Astrocyte of the cerebellum (primary cell): ENCODE measurements at regions not wholly inside any gene's neighbourhood (a gene's known extent, or its start where the extent isn't known, plus 50 kb on each side); places are given as distances from the start of the nearest gene placed in this dataset.

ENCODE experiments used
- DNase-seq: peaks from one replicate; pipeline ENCODE4 v3.0.0-alpha.2; 2011; ENCODE audit warnings: low read depth
- H3K4me3 ChIP-seq: 2 replicates; pipeline ENCODE4 v1.5.1; 2011; ENCODE audit warnings: mild to moderate bottlenecking, low read depth, low read length, moderate library complexity
- in situ Hi-C: cut with HindIII; loops from 2 replicates; pipeline ENCODE4 v1.10.0; 2017; ENCODE audit warnings: low sequenced_read_pairs
- TF ChIP-seq, protein P1 (sequence below): IDR thresholded peaks from 2 replicates; pipeline ENCODE4 v1.5.1; 2012; ENCODE audit warnings: low read length, low read depth, moderate library complexity, mild to moderate bottlenecking; ENCODE audit errors: missing control alignments

DNA sequence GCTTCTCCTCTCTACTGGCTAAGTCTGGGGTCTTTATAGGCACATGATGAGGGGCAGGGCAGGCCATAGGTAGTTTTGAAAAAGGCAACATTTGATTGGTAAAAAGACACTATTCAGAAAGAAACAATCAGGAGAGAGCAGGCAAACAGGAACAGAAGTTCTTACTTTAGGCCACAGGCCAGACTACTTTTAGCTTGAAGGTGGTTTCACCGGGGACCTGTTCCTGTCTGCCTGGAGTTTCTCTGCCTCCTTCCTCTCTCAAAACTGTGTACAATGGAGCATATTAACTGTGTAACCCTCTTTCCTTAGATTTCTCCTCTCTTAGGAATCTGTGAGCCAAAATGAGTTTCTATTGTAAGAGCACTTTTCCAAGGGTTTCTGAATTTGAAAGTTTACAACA, 167.9 kb upstream of the AVPR1A start:
- no peak overlapping the region for H3K4me3 ChIP-seq
- no peak for DNase-seq
- TF ChIP-seq, protein P1, sequence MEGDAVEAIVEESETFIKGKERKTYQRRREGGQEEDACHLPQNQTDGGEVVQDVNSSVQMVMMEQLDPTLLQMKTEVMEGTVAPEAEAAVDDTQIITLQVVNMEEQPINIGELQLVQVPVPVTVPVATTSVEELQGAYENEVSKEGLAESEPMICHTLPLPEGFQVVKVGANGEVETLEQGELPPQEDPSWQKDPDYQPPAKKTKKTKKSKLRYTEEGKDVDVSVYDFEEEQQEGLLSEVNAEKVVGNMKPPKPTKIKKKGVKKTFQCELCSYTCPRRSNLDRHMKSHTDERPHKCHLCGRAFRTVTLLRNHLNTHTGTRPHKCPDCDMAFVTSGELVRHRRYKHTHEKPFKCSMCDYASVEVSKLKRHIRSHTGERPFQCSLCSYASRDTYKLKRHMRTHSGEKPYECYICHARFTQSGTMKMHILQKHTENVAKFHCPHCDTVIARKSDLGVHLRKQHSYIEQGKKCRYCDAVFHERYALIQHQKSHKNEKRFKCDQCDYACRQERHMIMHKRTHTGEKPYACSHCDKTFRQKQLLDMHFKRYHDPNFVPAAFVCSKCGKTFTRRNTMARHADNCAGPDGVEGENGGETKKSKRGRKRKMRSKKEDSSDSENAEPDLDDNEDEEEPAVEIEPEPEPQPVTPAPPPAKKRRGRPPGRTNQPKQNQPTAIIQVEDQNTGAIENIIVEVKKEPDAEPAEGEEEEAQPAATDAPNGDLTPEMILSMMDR: no peak
- in situ Hi-C loops: no loop called here

DNA sequence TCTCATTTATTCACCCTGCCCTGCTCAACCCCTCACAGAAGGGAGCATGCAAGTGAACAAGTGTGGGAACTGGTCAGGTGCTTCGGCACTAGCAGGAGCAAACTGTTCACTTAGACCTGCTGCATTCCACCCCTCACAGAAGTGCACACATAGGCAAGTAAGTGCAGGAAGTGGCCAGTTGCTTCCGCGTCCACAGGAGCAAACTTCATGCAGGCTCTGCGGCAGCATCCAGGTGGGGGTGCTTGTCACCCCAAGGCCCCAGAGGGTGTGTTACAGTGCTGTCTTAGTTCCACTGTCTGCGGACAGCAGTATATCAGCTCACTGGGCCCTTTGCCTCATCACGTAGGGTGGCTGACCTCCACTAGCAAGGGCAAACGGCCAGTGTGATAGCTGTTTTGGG, 167.3 kb upstream of the AVPR1A start:
- DNase-seq: no peak
- in situ Hi-C loops: no loop called here
- TF ChIP-seq, protein P1: no peak
- no peak overlapping the region for H3K4me3 ChIP-seq

DNA sequence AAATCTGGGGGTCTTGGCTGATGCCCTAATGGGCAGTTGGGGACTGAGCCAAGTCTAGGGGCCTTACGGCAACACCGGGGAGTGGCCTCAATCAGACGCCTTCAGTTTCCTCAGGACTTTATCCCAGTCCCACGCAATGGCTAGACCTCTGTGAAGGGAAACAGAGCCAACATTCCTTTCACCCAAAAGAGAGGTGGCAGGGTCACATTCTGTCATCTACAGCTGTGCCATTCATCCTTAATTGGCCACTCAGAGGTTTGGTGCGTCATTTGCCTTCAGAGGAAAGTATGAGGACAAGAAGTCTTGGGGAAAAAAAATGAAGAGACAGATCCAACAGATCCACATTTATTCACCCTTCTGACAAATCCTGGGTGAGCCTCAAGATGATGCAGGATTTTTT, 166.9 kb upstream of the AVPR1A start:
- TF ChIP-seq, protein P1: no peak
- in situ Hi-C loops: no loop called here
- DNase-seq: no peak
- no peak overlapping the region for H3K4me3 ChIP-seq

DNA sequence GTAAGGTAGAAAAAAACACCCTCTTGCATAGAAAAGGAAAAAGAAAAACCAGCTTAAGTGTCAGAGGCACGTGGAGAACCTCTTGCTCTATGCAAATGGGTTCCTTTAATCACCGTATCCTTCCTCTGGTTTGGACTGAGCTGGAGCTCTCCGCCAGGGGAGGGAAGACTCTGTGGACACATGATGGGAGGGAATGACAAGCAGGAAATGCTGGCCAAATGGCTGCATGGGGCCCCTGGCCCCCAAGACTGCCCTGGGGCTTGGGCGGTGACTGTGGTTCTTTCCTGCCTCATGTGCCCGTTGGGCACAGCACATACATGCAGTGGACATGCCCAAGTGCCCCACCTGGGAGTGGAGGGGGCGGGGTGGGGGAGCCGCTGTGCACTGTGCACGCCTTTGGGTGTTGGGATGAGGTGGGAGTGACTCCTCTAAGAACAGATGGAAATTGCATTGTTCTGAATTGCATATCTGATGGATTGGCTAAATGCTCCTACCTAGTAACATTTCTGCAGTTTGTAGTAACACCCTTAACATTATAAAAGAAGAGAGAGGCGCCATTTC, 166.4 kb upstream of the AVPR1A start:
- in situ Hi-C loops: no loop called here
- no peak overlapping the region for H3K4me3 ChIP-seq
- TF ChIP-seq, protein P1: no peak
- no peak for DNase-seq

DNA sequence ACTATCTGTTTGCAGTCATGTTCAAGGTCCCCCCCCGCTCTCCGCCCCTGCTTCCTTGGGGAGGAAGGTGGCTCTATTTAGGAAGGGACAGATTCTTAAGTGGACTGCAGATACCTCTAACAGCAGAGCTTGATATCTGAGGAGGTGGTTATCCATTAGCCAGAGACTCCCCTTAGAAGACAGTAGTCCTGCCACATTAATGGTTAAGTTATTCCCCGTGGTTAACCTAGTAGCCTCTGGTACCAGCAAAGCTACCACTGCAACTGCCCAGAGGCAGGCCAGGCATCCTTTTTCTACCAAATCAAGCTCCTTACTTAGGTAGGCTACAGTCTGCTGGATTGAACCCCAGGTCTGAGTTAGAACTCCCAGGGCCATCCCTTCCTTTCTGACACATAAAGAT, 162.1 kb upstream of the AVPR1A start:
- no peak overlapping the region for H3K4me3 ChIP-seq
- DNase-seq: no peak
- in situ Hi-C loops: no loop called here
- TF ChIP-seq, protein P1: no peak

DNA sequence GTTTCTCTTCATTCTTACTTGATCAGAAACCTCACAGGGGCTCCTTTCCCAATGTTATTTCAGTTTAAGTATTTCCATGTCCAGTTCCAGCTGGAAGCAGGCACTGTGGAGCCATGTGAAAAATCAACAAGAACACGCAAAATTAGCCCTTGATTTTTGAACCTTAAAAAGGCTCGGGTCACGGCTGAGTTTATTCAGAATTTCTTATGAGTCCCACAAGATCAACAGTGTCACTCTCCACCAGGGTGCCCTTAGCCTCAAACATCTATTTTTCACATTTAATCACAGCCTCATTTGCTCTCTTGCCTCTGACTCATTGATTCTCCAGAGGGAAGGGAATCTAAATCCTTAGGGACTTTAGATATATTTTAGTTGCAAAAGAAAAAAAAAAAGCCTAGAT, 157.7 kb upstream of the AVPR1A start:
- TF ChIP-seq, protein P1: no peak
- DNase-seq: no peak
- no peak overlapping the region for H3K4me3 ChIP-seq
- in situ Hi-C loops: no loop called here

DNA sequence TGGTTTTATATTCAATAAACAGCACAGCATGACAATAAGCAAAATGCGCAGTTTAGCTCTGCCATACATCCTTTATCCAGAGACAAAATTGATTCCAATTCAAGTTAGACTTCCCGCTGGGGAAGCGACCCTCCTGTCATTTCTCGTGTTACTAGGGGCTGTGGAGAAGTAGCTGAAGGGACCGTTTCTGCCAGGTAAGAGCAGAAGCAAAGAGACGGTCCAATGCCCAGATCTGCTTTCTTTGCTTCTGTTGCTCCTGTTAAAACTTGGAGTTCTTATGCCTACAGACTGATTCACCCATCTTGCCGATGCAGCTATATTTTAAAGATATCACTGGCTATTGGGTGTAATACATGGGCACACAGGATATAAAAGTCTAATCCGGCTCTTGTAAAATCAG, 156.8 kb upstream of the AVPR1A start:
- DNase-seq: no peak
- H3K4me3 ChIP-seq: no peak overlapping the region
- TF ChIP-seq, protein P1: no peak
- in situ Hi-C loops: no loop called here
